HG02610 (cell line): ENCODE measurements at regions not wholly inside any gene's neighbourhood (a gene's known extent, or its start where the extent isn't known, plus 50 kb on each side); places are given as distances from the start of the nearest gene placed in this dataset.
A peak's percentile ranks its signal among the peaks of the same experiment; 100 is the strongest.

Experiments
- ATAC-seq: cut with Tn5 transposase; IDR thresholded peaks from one replicate; pipeline ENCODE4 v1.9.1; 2021; ENCODE audit warnings: mild to moderate bottlenecking, moderate library complexity; ENCODE audit not compliant: unreplicated experiment

- no peak for ATAC-seq
Measured at GRCh38 chr15:92224843-92225242, 168.8 kb upstream of the ST8SIA2 start.

DNA sequence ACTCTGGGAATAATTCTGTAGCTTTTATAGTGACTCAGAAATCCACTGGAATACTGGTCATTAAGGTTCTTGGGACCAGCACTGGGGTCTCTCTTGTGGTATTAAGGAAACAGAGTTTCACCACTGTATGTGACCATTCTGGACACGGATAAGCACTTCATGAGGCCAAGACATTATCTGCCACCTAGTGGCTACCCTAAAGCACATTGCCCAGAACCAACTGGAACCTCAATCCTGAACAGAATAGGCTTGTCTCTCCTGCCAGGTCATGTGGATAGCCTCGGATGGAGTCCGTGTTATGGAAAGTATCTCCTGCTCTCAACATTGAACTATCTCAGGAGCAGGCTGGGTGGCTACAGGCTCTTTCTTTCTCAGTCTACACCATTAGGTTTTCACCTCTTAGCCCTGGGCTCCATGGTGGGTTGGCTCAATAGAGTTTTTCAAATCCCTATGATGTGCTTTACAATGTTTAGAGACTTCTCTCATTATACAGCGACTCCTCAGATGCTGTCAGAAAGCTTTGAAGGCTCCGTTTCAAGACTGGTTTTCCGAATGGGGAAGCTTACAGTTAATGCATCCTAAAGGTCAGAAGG is 167.6 kb upstream of the ST8SIA2 start:
- no peak for ATAC-seq

DNA sequence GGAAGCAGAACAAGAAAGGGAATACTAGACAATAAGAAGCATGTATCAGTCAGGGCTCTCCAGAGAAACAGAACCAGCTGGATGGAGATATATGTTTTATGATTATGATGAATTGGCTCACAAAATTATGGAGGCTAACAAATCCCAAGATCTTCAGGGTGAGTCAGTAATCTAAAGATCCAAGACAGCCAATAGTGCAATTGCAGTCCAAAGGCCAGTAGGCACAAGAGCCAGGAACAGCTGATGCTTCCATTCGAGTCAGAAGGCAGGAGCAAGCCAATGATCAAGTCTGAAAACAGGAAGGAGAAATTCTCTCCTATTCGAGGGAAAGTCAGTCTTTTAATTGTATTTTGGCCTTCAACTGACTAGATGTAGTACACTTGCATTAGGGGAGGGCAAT is 164.9 kb upstream of the ST8SIA2 start:
- ATAC-seq: no peak

GRCh38 chr15:92231461-92231860 is 162.2 kb upstream of the ST8SIA2 start:
- ATAC-seq: no peak

DNA sequence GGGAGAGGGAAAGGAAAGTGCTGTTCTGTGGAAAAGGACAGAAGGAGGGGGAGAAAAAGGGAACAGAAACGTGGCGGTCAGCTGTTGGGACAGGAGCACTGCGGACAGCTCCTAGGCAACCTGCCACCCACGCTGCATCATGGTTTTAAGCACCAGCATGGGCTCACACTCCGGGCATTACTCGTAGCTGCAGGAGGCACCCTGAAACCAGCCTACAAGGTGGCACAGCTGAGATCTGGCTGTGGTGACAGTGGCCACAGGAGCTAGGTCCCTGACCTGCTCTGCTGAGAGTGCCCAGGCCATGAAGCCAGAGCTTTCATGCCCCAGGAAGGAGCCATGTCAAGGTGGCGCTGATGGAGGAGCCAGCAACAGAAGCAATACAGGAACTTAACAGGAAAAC is 161.4 kb upstream of the ST8SIA2 start:
- no peak for ATAC-seq

DNA sequence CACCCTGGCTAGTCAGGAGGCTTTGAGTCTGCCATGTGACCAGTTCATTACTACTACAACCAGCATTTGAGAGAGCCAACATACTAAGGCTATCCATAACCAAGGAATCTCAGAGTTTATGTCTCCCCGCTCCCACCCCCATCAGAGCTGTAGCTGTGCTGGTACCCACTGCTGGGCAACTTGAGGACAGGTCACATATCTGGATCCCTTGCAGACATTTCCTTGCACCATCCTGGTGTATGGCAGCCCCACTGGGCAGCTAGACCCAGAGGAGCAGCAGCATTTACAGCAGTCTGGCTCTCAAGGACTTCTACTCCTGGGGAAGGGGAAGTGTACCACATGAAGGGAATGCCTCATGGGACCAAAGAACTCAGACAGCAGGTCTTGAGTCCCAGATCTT is 160.8 kb upstream of the ST8SIA2 start:
- ATAC-seq: no peak

DNA sequence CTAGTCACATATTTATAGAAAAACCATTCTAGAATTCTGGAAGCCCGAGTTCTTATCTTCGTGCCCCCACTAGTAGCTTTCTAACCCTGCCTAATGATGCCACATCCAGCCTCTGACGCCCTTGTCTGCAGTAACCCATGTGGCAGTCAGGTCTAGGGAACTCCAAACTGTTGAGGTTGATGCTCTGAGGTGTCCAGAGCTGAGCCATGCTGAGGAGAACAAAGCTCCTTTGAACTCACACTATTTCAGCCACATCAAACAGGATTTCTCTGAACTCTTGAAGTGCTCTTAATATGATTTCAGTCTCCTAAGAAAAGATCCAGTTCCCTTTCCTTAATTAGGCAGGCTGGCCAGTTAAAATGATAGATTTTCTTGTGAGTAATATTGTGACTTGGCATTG is 150.5 kb upstream of the ST8SIA2 start:
- ATAC-seq: no peak

GRCh38 chr15:92244703-92245102 is 149.0 kb upstream of the ST8SIA2 start:
- ATAC-seq: no peak

DNA sequence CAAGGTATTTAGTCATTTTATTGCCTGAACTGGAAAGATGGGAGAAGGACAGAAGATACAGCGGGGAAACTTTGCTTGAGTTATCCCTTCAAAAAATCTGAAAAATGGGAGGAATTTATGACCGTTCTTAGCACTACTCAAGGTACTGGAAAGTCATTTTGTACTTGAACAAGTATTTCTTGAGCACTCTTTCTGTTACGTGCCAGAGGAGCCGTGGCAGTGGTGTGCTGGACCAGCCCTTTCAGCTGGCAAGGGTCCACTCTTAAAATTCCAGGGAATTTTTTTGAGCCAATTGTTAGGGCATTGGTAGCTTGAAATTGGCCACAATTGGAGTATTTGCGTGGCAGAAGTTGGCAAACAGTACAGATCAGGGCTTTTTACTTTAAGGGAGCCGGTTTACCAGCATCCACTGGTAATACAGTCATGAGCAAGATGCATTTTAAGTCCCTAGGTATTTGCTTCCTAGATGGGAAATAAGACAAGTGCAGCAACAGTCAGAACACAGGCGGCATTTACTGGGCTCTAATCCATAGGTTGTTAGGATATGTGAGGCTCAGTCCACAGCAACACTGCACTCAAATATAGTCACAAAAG is 145.9 kb upstream of the ST8SIA2 start:
- ATAC-seq: no peak

DNA sequence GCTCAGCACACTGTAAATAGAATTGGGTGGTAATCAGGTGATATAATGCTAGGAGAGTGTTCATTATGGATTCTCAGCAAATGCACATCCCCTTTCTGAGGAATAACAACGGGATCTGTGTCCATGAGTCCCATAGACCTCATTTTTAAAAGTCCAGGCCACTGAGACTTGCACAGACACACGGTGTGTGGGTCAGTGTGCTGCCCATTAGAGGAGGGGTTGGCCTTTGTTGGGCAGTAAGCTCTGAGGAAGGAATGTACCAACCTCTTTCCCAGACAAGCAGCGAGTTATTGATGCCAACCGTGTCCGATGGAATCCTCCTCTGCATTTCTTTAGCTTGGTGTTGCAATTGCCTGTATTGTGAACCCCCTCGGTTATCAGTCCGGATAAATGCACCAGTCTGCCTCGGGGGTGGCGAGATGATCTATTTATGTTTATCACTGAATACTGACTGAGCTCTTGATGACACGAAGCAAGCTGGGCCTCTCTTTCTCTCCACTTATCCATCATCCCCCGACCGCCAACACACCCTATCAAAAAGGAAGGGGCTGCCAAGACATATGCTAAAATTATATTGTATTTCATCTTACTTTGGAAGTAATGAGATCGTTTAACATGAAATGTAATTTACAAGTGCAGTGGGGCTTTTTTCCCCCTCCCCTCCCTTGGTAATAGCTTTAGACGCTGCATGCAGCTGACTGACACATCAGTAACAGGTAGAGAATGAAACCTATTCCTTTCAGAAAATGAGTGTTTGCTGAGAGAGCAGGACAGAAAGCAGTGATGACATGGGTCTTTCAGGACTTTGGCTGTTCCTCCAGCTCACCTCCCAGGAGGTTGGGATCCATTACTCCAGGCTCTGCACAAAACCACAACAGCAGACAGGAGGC is 126.6 kb upstream of the ST8SIA2 start:
- ATAC-seq: no peak

GRCh38 chr15:92268900-92269299 is 124.8 kb upstream of the ST8SIA2 start:
- ATAC-seq: no peak

GRCh38 chr15:92271179-92271578 is 122.5 kb upstream of the ST8SIA2 start:
- no peak for ATAC-seq

GRCh38 chr15:92272106-92272505 is 121.6 kb upstream of the ST8SIA2 start:
- ATAC-seq: no peak

DNA sequence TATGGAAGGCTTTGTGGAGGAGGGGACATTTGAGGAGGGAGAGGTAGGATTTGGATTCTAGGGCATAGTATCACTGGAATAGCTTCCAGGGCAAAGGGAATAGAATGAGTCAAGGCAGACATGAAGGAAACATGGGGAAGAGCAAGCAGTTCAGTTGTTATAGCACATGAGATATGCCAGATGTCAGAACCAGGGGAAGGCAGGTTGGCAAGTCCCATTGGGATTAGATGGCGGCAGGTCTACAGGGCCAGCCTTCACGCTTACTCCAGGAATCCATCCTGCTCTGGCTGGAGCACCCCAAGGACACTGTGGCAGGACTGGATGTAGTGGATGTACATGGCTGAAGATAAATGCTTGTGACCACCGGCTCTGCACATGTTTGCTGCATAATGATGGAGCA is 120.4 kb upstream of the ST8SIA2 start:
- ATAC-seq: no peak

- ATAC-seq: no peak
Measured at GRCh38 chr15:92273723-92274122, 120.0 kb upstream of the ST8SIA2 start.

- no peak for ATAC-seq
Measured at GRCh38 chr15:92277776-92278175, 115.9 kb upstream of the ST8SIA2 start.

DNA sequence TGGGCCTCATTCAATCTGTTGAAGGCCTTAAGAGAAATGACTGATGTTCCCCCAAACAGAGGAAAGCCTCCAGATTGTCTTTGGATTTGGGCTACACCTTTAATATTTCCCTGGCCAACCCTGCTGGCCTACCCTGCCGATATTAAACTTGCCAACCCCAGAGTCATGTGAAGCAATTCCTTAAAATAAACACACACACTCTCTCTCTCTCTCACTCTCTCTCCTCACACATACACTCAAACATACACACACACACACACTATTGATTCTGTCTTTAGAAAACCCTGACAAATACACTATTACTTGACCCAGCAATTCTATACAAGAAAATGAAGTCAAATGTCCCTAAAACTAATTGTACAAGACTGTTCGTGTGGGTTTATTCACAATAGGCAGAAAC is 109.9 kb upstream of the ST8SIA2 start:
- no peak for ATAC-seq

DNA sequence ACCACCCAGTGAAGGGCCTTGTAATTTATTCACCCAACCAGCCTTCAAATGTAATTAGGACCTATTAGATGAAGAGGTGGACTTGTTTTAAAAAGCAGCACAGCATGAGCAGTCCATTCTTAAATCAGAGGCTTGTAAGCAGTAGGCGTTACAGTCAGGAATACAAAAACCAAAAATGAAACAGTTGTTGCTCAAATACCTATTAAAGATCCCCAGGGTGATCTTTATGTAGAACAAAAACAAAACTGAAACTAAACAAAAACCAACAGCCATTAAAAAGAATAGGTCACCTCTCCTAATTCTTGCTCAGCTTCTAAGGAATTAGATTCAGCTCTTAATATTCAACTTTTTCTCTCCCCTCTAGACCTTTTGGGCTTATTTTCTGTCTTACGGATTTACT is 104.9 kb upstream of the ST8SIA2 start:
- peak; percentile 93 for ATAC-seq

- ATAC-seq: no peak
Measured at GRCh38 chr15:92289733-92290132, 103.9 kb upstream of the ST8SIA2 start.

DNA sequence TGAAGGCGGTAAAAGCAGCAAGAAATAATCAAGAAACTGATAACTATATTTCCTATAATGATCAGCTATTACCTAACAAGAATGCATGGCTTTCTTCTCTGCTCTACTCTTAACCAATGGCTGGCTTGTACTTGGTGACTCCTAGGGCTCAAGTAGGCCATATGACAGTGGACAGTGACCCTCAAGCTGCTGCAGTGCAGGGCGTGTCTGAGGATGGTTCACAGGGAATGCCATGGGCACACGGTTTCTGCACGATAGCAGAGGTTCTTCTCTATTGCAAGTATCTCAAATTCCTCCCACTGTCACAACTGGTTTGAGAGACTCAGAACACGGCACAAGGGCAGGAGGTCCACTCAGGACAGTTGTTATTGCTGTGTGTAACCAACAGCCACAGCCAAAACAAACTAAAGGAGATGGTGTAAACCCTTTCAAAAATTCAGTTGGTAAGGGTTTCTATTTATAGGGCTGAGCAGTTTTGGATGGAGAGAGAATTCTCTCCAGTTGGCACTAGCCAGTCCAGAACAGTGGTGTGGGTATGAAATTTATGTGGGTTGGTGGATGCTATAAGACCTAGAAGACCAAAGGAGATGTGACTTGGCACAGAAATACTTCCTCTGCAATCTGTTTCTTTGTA is 103.2 kb upstream of the ST8SIA2 start:
- ATAC-seq: no peak

DNA sequence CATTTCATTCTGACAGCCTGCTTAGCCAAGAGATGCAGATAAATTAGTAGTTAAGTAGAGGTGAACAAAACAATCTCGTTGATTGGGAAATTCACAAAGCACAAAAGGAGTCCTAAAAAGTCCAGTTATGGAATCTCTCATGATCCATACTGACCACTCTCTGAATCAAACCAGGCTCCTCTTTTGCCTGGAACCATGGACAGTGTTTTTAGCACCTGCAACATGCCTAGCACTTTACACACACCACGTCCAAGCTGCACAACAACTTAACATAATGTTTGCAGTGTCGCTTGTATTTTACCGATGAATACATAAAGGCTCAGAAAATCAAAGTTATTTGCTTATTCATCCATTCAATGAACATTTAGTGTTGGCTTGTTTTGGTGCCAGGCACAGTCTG is 101.8 kb upstream of the ST8SIA2 start:
- ATAC-seq: no peak

DNA sequence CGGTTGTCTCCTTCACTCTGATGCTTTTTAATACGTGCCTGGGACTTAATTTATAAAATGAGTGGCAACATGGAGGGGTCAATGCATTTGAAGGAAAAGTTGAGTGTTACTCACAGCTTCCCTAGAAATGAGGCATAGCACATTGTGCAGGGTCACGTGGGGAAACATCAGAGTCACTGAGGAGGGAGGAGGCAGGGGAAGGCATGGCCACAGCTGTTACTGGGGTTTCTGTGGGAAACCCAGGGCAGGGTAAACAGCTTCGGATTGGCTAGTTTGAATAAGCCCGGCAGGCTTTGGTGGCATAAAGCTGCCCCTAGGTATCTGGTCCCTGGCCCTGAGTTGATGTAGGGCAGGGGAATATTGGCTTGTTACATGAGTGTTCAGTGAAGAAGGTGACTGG is 98.9 kb upstream of the ST8SIA2 start:
- ATAC-seq: no peak
